Neural cell (in vitro differentiated cells): ENCODE measurements at regions not wholly inside any gene's neighbourhood (a gene's known extent, or its start where the extent isn't known, plus 50 kb on each side); places are given as distances from the start of the nearest gene placed in this dataset.

Experiments
- H2AFZ ChIP-seq: fragments of 200-600, 300-800 bp; sonication (generic), shearing (Covaris generic); 2 replicates; pipeline ENCODE4 v1.6.0; 2014; ENCODE audit warnings: low read depth, mild to moderate bottlenecking, antibody characterized with exemption, low read length, moderate library complexity
- H3F3A ChIP-seq: fragments of 200-600 bp; shearing (Covaris generic); 2 replicates; pipeline ENCODE4 v1.6.1; 2016; ENCODE audit warnings: mild to moderate bottlenecking, moderate library complexity, mixed read lengths, antibody characterized with exemption, low read length; ENCODE audit not compliant: insufficient read depth, poor library complexity, severe bottlenecking
- H3K27ac ChIP-seq: fragments of 200-600, 300-800 bp; sonication (generic), shearing (Covaris generic); 2 replicates; pipeline ENCODE4 v1.5.1; 2014; ENCODE audit warnings: mild to moderate bottlenecking, low read length, moderate library complexity
- H3K27me3 ChIP-seq: fragments of 300-800, 200-600 bp; sonication (generic), shearing (Covaris generic); 2 replicates; pipeline ENCODE4 v1.6.0; 2014; ENCODE audit warnings: mild to moderate bottlenecking, low read depth, low read length, moderate library complexity; ENCODE audit not compliant: insufficient read depth
- H3K36me3 ChIP-seq: fragments of 300-800, 200-600 bp; sonication (generic), shearing (Covaris generic); 2 replicates; pipeline ENCODE4 v1.5.1; 2014; ENCODE audit warnings: mild to moderate bottlenecking, antibody characterized with exemption, low read length, moderate library complexity; ENCODE audit not compliant: insufficient read depth
- H3K4me2 ChIP-seq: fragments of 300-800, 200-600 bp; sonication (generic), shearing (Covaris generic); 2 replicates; pipeline ENCODE4 v1.6.0; 2014; ENCODE audit warnings: mild to moderate bottlenecking, low read length
- H3K4me3 ChIP-seq: fragments of 300-800, 200-600 bp; sonication (generic), shearing (Covaris generic); 2 replicates; pipeline ENCODE4 v1.5.1; 2014; ENCODE audit warnings: mild to moderate bottlenecking, low read length, moderate library complexity
- H3K79me2 ChIP-seq: fragments of 200-600 bp; shearing (Covaris generic); replicated peaks from 2 replicates; pipeline ENCODE4 v1.6.0; 2014; ENCODE audit warnings: mild to moderate bottlenecking, low read length, moderate library complexity; ENCODE audit not compliant: insufficient read depth
- H3K9ac ChIP-seq: fragments of 300-800, 200-600 bp; sonication (generic), shearing (Covaris generic); 2 replicates; pipeline ENCODE4 v1.6.1; 2016; ENCODE audit warnings: mild to moderate bottlenecking, low read length, mixed read lengths
- H3K9me2 ChIP-seq: fragments of 200-600 bp; shearing (Covaris generic); 2 replicates; pipeline ENCODE4 v1.6.1; 2016; ENCODE audit warnings: mild to moderate bottlenecking, low read length, mixed read lengths; ENCODE audit not compliant: insufficient read depth
- H3K9me3 ChIP-seq: fragments of 200-600, 300-800 bp; sonication (generic), shearing (Covaris generic); 2 replicates; pipeline ENCODE4 v1.6.1; 2016; ENCODE audit warnings: mild to moderate bottlenecking, mixed run types, low read length, moderate library complexity, mixed read lengths
- H4K20me1 ChIP-seq: fragments of 200-600 bp; shearing (Covaris generic); 2 replicates; pipeline ENCODE4 v1.6.1; 2016; ENCODE audit warnings: mild to moderate bottlenecking, mixed run types; ENCODE audit not compliant: insufficient read depth
- EP300 ChIP-seq: fragments of 450-650 bp; conservative IDR thresholded peaks from 2 replicates; pipeline ENCODE4 v1.6.1; 2014; ENCODE audit warnings: antibody characterized with exemption, mild to moderate bottlenecking, moderate library complexity; ENCODE audit not compliant: poor library complexity, severe bottlenecking
- EZH2 ChIP-seq: fragments of 200-600, 300-800 bp; shearing (Covaris generic), sonication (generic); IDR thresholded peaks from 2 replicates; pipeline ENCODE4 v1.6.1; 2014; ENCODE audit warnings: antibody characterized with exemption, low read length, borderline replicate concordance, mild to moderate bottlenecking; ENCODE audit not compliant: insufficient read depth, poor library complexity, severe bottlenecking
- MXI1 ChIP-seq: fragments of 450-650 bp; conservative IDR thresholded peaks from 2 replicates; pipeline ENCODE4 v1.6.1; 2014; ENCODE audit warnings: antibody characterized with exemption, mild to moderate bottlenecking; ENCODE audit not compliant: poor library complexity, severe bottlenecking
- POLR2AphosphoS5 ChIP-seq: IDR thresholded peaks from 2 replicates; pipeline ENCODE4 v1.6.1; 2012
- RAD21 ChIP-seq: fragments of 450-650 bp; conservative IDR thresholded peaks from 2 replicates; pipeline ENCODE4 v1.6.1; 2014; ENCODE audit warnings: antibody characterized with exemption, mild to moderate bottlenecking, moderate library complexity
- REST ChIP-seq: IDR thresholded peaks from 2 replicates; pipeline ENCODE4 v1.6.1; 2012; ENCODE audit warnings: borderline replicate concordance
- SMC3 ChIP-seq: fragments of 450-650 bp; conservative IDR thresholded peaks from 2 replicates; pipeline ENCODE4 v1.6.1; 2014; ENCODE audit warnings: antibody characterized with exemption, mild to moderate bottlenecking, moderate library complexity; ENCODE audit not compliant: poor library complexity
- TAF1 ChIP-seq: IDR thresholded peaks from 2 replicates; pipeline ENCODE4 v1.6.1; 2012; ENCODE audit warnings: low read depth
- TF ChIP-seq, protein P1 (sequence below): fragments of 450-650 bp; IDR thresholded peaks from 2 replicates; pipeline ENCODE4 v1.5.1; 2014; ENCODE audit warnings: antibody characterized with exemption, mild to moderate bottlenecking, moderate library complexity; ENCODE audit not compliant: poor library complexity, severe bottlenecking

GRCh38 chr18:73908323-73908722 lies 239.3 kb downstream of the FBXO15 start:
- no peak overlapping the region for H3K4me2 ChIP-seq
- H3K9ac ChIP-seq = no peak overlapping the region
- H3K27me3 ChIP-seq = no peaks in the 10 kb centered on the region
- H3K27ac ChIP-seq = no peak overlapping the region
- H2AFZ ChIP-seq = no peak overlapping the region
- H3K9me2 ChIP-seq = no peaks in the 10 kb centered on the region
- no peaks in the 10 kb centered on the region for H3K79me2 ChIP-seq
- H3F3A ChIP-seq = no peaks in the 10 kb centered on the region
- H3K36me3 ChIP-seq = no peaks in the 10 kb centered on the region
- no peaks in the 10 kb centered on the region for H3K9me3 ChIP-seq
- no peak overlapping the region for H3K4me3 ChIP-seq
- TF ChIP-seq MXI1 (no peak), SMC3 (no peak), REST (peak; percentile 56), RAD21 (no peak)
- H4K20me1 ChIP-seq = no peaks in the 10 kb centered on the region

DNA sequence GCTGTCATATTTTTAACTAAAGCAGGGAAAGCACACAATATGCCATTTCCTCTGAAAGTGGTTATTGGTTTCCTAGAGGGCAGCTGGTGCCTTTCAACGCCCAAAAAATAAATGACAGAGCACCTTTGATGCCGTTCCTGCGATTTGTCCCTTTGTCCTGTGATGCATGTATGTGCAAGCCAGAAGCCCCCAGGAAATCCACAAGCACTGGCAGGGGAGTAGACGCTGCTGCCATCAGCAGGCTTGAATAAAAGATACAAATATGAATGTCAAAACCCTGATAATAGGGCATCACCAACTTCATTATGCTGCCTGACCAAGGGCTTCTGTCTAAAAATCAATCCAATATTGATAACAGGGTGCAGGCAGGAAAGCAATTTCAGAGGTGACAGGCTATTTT lies 246.1 kb downstream of the FBXO15 start:
- H3K27ac ChIP-seq = no peak overlapping the region
- H3K9ac ChIP-seq = no peak overlapping the region
- H2AFZ ChIP-seq = no peak overlapping the region
- H3K27me3 ChIP-seq = no peaks in the 10 kb centered on the region
- no peaks in the 10 kb centered on the region for H3K9me2 ChIP-seq
- H3K4me2 ChIP-seq = no peak overlapping the region
- no peaks in the 10 kb centered on the region for H4K20me1 ChIP-seq
- H3K79me2 ChIP-seq = no peaks in the 10 kb centered on the region
- H3K4me3 ChIP-seq = no peak overlapping the region
- H3K36me3 ChIP-seq = no peaks in the 10 kb centered on the region
- H3K9me3 ChIP-seq = no peaks in the 10 kb centered on the region
- no peaks in the 10 kb centered on the region for H3F3A ChIP-seq
- TF ChIP-seq RAD21 (peak; percentile 54), MXI1 (no peak), EP300 (no peak), REST (no peak), EZH2 (no peak), TAF1 (no peak), SMC3 (peak; percentile 47), POLR2AphosphoS5 (no peak)
- TF ChIP-seq, protein P1, sequence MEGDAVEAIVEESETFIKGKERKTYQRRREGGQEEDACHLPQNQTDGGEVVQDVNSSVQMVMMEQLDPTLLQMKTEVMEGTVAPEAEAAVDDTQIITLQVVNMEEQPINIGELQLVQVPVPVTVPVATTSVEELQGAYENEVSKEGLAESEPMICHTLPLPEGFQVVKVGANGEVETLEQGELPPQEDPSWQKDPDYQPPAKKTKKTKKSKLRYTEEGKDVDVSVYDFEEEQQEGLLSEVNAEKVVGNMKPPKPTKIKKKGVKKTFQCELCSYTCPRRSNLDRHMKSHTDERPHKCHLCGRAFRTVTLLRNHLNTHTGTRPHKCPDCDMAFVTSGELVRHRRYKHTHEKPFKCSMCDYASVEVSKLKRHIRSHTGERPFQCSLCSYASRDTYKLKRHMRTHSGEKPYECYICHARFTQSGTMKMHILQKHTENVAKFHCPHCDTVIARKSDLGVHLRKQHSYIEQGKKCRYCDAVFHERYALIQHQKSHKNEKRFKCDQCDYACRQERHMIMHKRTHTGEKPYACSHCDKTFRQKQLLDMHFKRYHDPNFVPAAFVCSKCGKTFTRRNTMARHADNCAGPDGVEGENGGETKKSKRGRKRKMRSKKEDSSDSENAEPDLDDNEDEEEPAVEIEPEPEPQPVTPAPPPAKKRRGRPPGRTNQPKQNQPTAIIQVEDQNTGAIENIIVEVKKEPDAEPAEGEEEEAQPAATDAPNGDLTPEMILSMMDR = peak; percentile 47
